ENCODE measurements at regions not wholly inside any gene's neighbourhood (a gene's known extent, or its start where the extent isn't known, plus 50 kb on each side); places are given as distances from the start of the nearest gene placed in this dataset.
"Not testable (repeated sequence)": the region's sequence is repeated elsewhere in the genome, so short reads cannot be mapped to it uniquely, and the experiment has no call there.

DNA sequence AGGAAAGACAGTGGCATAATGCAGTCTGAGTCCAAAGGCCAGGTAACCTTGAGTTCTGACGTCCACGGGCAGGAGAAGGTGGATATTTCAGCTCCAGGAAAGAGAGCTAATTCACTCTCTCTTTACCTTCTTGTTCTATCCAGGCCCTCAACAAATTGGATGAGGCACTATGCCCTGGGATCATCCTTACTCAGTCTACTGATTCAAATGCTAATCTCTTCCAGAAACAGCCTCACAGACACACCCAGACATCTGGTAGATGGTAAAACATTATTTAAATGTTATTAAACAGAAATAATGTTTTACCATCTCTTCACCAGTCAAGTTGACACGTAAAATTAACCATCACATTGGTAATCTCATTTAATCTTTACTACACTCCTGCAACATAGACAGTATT is 73.0 kb downstream of the RBM11 start:
- no peak overlapping the region for H3K27ac ChIP-seq
- in situ Hi-C loops (cut with HindIII; ENCODE audit: low pct_ligation_motif_present, low sequenced_read_pairs), result no loop called here
- TF ChIP-seq, protein P1, sequence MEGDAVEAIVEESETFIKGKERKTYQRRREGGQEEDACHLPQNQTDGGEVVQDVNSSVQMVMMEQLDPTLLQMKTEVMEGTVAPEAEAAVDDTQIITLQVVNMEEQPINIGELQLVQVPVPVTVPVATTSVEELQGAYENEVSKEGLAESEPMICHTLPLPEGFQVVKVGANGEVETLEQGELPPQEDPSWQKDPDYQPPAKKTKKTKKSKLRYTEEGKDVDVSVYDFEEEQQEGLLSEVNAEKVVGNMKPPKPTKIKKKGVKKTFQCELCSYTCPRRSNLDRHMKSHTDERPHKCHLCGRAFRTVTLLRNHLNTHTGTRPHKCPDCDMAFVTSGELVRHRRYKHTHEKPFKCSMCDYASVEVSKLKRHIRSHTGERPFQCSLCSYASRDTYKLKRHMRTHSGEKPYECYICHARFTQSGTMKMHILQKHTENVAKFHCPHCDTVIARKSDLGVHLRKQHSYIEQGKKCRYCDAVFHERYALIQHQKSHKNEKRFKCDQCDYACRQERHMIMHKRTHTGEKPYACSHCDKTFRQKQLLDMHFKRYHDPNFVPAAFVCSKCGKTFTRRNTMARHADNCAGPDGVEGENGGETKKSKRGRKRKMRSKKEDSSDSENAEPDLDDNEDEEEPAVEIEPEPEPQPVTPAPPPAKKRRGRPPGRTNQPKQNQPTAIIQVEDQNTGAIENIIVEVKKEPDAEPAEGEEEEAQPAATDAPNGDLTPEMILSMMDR (IDR thresholded peaks at IDR 0.05; ENCODE audit: low read depth, low read length, missing control alignments), result no peak

DNA sequence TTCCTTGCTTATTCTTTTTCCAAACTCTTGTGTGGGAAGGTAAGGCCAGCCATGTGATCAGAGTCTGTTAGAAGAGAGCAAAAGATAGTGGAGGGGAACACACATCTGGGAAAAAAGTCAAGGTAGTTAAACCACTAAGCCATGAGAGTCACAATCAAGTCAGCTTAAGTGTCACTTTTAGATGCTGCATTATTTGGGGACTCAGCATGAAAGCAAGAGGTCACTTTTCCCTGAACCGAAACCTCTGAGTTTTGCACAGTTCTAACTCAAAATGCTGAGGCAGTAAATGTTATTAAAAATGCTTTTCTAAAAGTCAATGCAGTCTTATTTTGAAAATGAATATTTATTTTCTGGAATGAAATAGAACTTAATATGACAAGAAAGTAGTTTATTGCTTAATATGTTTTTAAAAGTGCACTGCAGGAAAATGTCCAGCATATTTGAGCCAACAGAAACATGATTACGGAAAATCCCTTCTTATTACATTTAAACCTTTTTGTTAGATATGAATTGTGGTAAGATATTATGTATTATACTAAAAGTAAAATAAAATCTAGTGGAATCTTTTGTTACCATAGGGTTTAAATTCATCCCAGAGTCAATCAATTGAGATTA is 69.3 kb downstream of the RBM11 start:
- in situ Hi-C loops (cut with HindIII; ENCODE audit: low pct_ligation_motif_present, low sequenced_read_pairs), result no loop called here
- Histone ChIP-seq H3K4me3 (ENCODE audit: low read depth, low read length) (no peak overlapping the region), H3K27ac (no peak overlapping the region), H3K36me3 (replicated peaks) (no peaks in the 10 kb centered on the region), H3K27me3 (replicated peaks) (no peaks in the 10 kb centered on the region)
- TF ChIP-seq, protein P1 (IDR thresholded peaks at IDR 0.05; ENCODE audit: low read depth, low read length, missing control alignments), result no peak
- no peak for DNase-seq

More for the DNA sequence above, 73.0 kb downstream of the RBM11 start:
- Histone ChIP-seq H3K4me3 (ENCODE audit: low read depth, low read length) (no peak overlapping the region), H3K27me3 (replicated peaks) (no peaks in the 10 kb centered on the region), H3K36me3 (replicated peaks) (no peaks in the 10 kb centered on the region)
- DNase-seq, result no peak

DNA sequence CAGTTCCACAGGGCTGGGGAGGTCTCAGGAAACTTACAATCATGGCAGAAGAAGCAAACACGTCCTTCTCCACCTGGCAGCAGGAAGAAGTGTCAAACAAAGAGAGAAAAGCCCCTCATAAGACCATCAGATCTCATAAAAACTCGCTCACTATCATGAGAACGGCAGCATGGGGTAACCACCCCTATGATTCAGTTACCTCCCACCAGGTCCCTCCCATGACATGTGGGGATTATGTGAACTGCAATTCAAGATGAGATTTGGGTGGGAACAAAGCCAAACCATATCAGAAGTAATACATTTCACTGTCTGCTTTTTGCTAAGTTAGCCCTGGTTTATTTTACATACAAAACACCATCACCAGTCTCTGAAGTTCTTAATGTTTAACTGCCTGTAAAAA is 68.5 kb downstream of the RBM11 start:
- DNase-seq, result no peak
- TF ChIP-seq, protein P1 (IDR thresholded peaks at IDR 0.05; ENCODE audit: low read depth, low read length, missing control alignments), result no peak
- H3K27me3 ChIP-seq (replicated peaks), result no peaks in the 10 kb centered on the region
- no peak overlapping the region for H3K27ac ChIP-seq
- H3K36me3 ChIP-seq (replicated peaks), result no peaks in the 10 kb centered on the region
- H3K4me3 ChIP-seq (ENCODE audit: low read depth, low read length), result no peak overlapping the region
- in situ Hi-C loops (cut with HindIII; ENCODE audit: low pct_ligation_motif_present, low sequenced_read_pairs), result no loop called here

DNA sequence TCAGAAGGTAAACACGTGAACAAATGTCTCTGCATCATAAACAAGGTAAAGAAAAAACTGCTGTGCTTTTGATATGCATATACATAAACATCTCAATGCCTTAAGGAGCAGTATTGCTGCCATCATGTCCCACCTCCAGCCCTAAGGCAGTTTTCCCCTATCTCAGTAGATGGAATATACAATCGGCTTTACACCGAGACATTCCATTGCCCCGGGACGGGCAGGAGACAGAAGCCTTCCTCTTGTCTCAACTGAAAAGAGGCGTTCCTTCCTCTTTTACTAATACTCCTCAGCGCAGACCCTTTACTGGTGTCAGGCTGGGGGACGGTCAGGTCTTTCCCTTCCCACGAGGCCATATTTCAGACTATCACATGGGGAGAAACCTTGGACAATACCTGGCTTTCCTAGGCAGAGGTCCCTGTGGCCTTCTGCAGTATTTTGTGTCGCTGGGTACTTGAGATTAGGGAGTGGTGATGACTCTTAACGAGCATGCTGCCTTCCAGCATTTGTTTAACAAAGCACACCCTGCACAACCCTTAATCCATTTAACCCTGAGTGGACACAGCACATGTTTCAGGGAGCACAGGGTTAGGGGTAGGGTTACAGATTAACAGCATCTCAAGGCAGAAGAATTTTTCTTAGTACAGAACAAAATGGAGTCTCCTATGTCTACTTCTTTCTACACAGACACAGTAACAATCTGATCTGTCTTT is 65.4 kb downstream of the RBM11 start:
- in situ Hi-C loops (cut with HindIII; ENCODE audit: low pct_ligation_motif_present, low sequenced_read_pairs); H3K27me3 ChIP-seq (replicated peaks); H3K36me3 ChIP-seq (replicated peaks); H3K27ac ChIP-seq; DNase-seq; H3K4me3 ChIP-seq (ENCODE audit: low read depth, low read length): not testable (repeated sequence)

All from brain microvascular endothelial cell (primary cell).